Memory B cell (primary cell): ENCODE measurements at regions not wholly inside any gene's neighbourhood (a gene's known extent, or its start where the extent isn't known, plus 50 kb on each side); places are given as distances from the start of the nearest gene placed in this dataset.
A peak's percentile ranks its signal among the peaks of the same experiment; 100 is the strongest.

Experiments
- ATAC-seq: fragments of 150-1000 bp; cut with Tn5 transposase; 2 replicates; pipeline ENCODE4 v1.10.0; 2021; ENCODE audit warnings: low read depth, mild to moderate bottlenecking, moderate library complexity
- DNase-seq, 2 donors: peaks; one replicate each; pipeline ENCODE4 v3.0.0; 2022; ENCODE audit warnings: low spot score in 2 of 2
- H3K27ac Mint-ChIP-seq: one replicate; pipeline ENCODE4 v1.8.0; 2022; ENCODE audit warnings: mild to moderate bottlenecking, moderate library complexity, mixed read lengths
- H3K27me3 Mint-ChIP-seq: one replicate; pipeline ENCODE4 v1.8.0; 2022; ENCODE audit warnings: mixed read lengths
- H3K36me3 Mint-ChIP-seq: one replicate; pipeline ENCODE4 v1.8.0; 2022; ENCODE audit warnings: mild to moderate bottlenecking, mixed read lengths
- H3K4me1 Mint-ChIP-seq: one replicate; pipeline ENCODE4 v1.8.0; 2022; ENCODE audit warnings: mixed read lengths
- H3K4me3 Mint-ChIP-seq: one replicate; pipeline ENCODE4 v1.8.0; 2022; ENCODE audit warnings: mild to moderate bottlenecking, moderate library complexity, mixed read lengths
- H3K9me3 Mint-ChIP-seq: one replicate; pipeline ENCODE4 v1.8.0; 2022; ENCODE audit warnings: mixed read lengths

DNA sequence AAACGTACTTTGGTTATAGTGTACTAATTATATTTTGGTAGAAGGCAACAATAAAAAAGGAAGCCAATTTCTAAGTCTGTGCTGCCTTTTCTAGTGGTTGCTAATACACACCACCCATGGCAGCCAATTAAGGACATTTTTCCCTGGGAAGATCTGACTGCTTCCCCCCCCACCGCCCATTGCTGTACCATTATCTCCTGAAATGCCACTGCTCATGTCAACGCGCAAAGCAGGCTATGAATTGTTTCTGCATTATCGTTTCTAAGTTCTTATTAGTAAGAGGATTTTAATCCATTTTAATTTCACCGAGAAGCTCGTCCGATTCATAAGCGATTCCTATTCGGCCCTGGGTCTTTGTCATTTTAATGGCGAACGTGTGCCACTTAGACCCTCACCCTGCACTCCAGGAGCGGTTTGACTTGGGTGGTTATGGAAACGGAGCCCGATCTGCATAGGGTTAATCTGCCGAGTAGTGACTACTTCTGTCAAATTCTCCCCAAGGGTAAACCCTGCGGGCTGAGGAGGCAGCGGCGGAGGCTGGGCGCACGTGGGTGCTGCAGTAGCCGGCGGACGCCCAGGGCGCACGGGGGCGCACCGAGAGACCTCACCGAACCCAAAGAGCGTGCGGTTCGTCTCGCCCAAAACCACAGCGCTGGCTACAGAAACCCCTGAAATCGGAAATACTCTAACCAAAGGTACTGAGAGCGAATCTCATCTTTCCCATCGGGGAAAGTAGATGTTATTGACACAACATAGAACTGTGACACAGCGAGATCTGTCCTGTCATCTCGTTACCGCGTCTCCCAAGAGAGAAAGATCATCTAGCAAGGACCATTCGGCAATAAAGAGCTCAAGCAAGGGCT lies 55.8 kb upstream of the SHC3 start:
- Mint-ChIP-seq H3K27ac (no peak overlapping the region), H3K36me3 (peaks cover 2% of the 10 kb centered on the region), H3K27me3 (peaks cover 18% of the 10 kb centered on the region), H3K4me3 (peak overlapping the region; percentile 32), H3K9me3 (no peaks in the 10 kb centered on the region), H3K4me1 (peaks cover 13% of the 10 kb centered on the region)
- ATAC-seq, result peak; percentile 70
- peak in 1 of 2 donors; percentile 4 for DNase-seq

GRCh38 chr9:89236955-89237573 lies 58.4 kb upstream of the SHC3 start:
- Mint-ChIP-seq H3K36me3 (peaks cover 2% of the 10 kb centered on the region), H3K27me3 (peaks cover 21% of the 10 kb centered on the region), H3K27ac (no peak overlapping the region), H3K4me3 (no peak overlapping the region), H3K9me3 (no peaks in the 10 kb centered on the region), H3K4me1 (peaks cover 13% of the 10 kb centered on the region)
- no peak for DNase-seq
- no peak for ATAC-seq

DNA sequence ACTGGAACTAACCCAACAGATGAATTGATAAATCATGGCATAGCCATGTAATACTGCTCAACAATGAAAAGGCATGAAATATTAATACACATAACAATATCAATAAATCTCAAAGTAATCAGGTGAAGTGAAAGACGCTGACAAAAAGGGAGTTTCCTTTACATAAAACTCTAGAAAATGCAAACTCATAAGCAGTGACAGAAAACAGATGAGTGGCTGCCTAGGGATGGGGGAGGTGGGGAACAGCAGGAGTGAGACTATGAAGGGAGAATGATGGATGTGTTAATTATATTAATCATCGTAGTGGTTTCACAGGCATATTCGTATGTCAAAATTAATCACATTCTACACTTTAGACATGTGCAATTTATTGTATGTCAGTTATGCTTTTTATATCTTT lies 59.8 kb upstream of the SHC3 start:
- Mint-ChIP-seq H3K27ac (no peak overlapping the region), H3K9me3 (no peaks in the 10 kb centered on the region), H3K27me3 (peaks cover 22% of the 10 kb centered on the region), H3K4me3 (no peak overlapping the region), H3K36me3 (peaks cover 4% of the 10 kb centered on the region), H3K4me1 (peaks cover 13% of the 10 kb centered on the region)
- DNase-seq (no peak), ATAC-seq (no peak)

DNA sequence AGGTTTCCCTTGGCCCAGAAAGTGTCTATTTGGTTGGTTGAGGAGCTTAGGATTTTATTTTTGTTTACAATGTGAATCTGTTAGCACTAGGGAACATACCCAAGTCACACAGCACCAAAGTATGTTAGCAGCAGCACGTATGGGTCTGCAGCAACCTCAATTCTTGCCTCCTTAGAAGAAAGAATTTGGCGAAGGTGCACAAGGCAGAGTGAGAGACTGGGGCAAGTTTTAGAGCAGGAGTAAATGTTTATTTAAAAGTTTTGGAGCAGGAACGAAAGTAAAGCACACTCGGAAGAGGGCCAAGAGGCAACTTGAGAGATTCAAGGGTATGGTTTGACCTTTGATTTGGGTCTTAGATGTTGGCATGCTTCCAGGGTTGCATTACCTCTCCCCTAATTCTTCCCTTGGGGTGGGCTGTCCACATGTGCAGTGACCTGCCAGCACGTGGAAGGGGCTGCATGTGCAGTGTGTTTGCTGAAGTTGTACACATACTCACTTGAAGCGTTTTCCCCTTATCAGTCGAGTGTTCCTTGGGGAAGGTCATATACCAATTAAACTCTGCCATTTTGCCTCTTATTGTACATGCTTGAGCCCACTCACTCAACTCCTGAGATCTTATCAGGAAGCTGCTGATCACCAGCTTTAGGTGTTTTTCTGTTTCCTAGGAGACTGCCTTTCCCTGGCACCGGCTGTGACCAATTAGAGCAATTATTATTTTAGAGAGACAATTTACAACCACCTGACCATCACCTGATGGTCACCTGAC lies 64.9 kb upstream of the SHC3 start:
- DNase-seq (no peak), ATAC-seq (no peak)
- no peak overlapping the region for H3K4me3 Mint-ChIP-seq
- H3K27me3 Mint-ChIP-seq, result peaks cover 5% of the 10 kb centered on the region
- no peaks in the 10 kb centered on the region for H3K4me1 Mint-ChIP-seq
- H3K36me3 Mint-ChIP-seq, result peaks cover 4% of the 10 kb centered on the region
- no peaks in the 10 kb centered on the region for H3K9me3 Mint-ChIP-seq
- H3K27ac Mint-ChIP-seq, result no peak overlapping the region

GRCh38 chr9:89246840-89247239 lies 64.2 kb upstream of the CKS2 start:
- Mint-ChIP-seq H3K4me1 (no peaks in the 10 kb centered on the region), H3K9me3 (peaks cover under 1% of the 10 kb centered on the region), H3K27me3 (peaks cover 2% of the 10 kb centered on the region), H3K36me3 (peaks cover 4% of the 10 kb centered on the region), H3K27ac (no peak overlapping the region), H3K4me3 (no peak overlapping the region)
- DNase-seq (no peak), ATAC-seq (no peak)

- H3K27me3 Mint-ChIP-seq, result peaks cover 2% of the 10 kb centered on the region
- peaks cover 4% of the 10 kb centered on the region for H3K36me3 Mint-ChIP-seq
- no peak overlapping the region for H3K4me3 Mint-ChIP-seq
- H3K27ac Mint-ChIP-seq, result no peak overlapping the region
- ATAC-seq, result no peak
- no peak for DNase-seq
- no peaks in the 10 kb centered on the region for H3K4me1 Mint-ChIP-seq
- peaks cover 1% of the 10 kb centered on the region for H3K9me3 Mint-ChIP-seq
Measured at GRCh38 chr9:89247431-89248353, 63.3 kb upstream of the CKS2 start.

DNA sequence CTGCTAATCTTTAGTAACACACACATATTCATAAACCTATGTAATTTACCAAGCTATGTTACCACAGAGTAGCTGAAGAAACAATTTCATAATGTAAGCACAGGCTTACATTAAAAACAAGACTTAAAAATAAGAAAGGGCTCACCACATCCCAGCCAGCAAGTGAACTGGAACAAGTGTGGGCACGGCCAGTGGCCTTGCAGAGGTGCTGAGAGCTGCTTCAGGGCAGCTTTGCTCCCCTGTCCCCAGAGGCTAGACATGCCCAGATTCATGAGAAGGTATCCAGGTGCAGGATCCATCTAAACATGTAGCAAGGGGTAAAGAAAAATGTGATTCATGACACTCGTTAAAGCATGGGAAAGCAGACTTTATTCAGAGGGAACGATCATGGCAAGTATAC lies 62.0 kb upstream of the CKS2 start:
- ATAC-seq, result no peak
- Mint-ChIP-seq H3K4me3 (no peak overlapping the region), H3K9me3 (peaks cover 1% of the 10 kb centered on the region), H3K36me3 (peaks cover 2% of the 10 kb centered on the region), H3K4me1 (no peaks in the 10 kb centered on the region), H3K27ac (no peak overlapping the region), H3K27me3 (no peaks in the 10 kb centered on the region)
- DNase-seq, result no peak

- no peak overlapping the region for H3K27ac Mint-ChIP-seq
- peaks cover under 1% of the 10 kb centered on the region for H3K36me3 Mint-ChIP-seq
- H3K9me3 Mint-ChIP-seq, result peaks cover 1% of the 10 kb centered on the region
Measured at GRCh38 chr9:89252651-89253267, 58.2 kb upstream of the CKS2 start.

GRCh38 chr9:89254058-89254772 lies 56.8 kb upstream of the CKS2 start:
- H3K27me3 Mint-ChIP-seq, result no peaks in the 10 kb centered on the region
- H3K4me3 Mint-ChIP-seq, result no peak overlapping the region
- ATAC-seq (no peak), DNase-seq (no peak)
- no peaks in the 10 kb centered on the region for H3K4me1 Mint-ChIP-seq
- H3K36me3 Mint-ChIP-seq, result peaks cover 2% of the 10 kb centered on the region
- peaks cover 1% of the 10 kb centered on the region for H3K9me3 Mint-ChIP-seq
- no peak overlapping the region for H3K27ac Mint-ChIP-seq

More at GRCh38 chr9:89252651-89253267, 58.2 kb upstream of the CKS2 start:
- Mint-ChIP-seq H3K4me1 (no peaks in the 10 kb centered on the region), H3K27me3 (no peaks in the 10 kb centered on the region), H3K4me3 (no peak overlapping the region)
- ATAC-seq (no peak), DNase-seq (no peak)

- Mint-ChIP-seq H3K9me3 (peaks cover 1% of the 10 kb centered on the region), H3K4me1 (no peaks in the 10 kb centered on the region), H3K27me3 (no peaks in the 10 kb centered on the region), H3K36me3 (peaks cover 2% of the 10 kb centered on the region), H3K27ac (no peak overlapping the region), H3K4me3 (no peak overlapping the region)
- DNase-seq, result no peak
- ATAC-seq, result no peak
Measured at GRCh38 chr9:89254773-89255125, 56.2 kb upstream of the CKS2 start.

- H3K36me3 Mint-ChIP-seq, result peaks cover 2% of the 10 kb centered on the region
- no peaks in the 10 kb centered on the region for H3K27me3 Mint-ChIP-seq
- DNase-seq, result no peak
- H3K4me1 Mint-ChIP-seq, result no peaks in the 10 kb centered on the region
- H3K4me3 Mint-ChIP-seq, result no peak overlapping the region
- no peak overlapping the region for H3K27ac Mint-ChIP-seq
- ATAC-seq, result no peak
- H3K9me3 Mint-ChIP-seq, result peaks cover 1% of the 10 kb centered on the region
Measured at GRCh38 chr9:89256225-89256624, 54.8 kb upstream of the CKS2 start.

DNA sequence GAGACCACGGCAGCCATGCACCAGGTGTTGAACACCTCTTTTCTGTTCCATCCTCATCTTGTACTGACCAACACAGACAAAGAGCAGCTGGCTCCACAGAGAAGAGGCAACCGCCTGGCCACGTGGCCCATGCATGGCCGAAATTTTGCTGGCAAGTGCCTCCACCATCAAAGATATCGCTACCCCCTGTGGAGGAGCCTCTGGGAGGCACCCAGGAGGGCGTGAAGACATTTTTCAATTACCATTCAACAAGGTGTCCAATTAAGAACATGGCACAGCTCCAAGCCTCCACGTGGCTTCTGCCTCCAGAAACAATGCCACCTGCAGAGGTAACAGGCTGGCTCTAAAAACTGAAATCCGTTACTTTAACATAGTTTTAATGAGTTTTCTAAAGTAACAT lies 54.4 kb upstream of the CKS2 start:
- Mint-ChIP-seq H3K4me3 (no peak overlapping the region), H3K27ac (no peak overlapping the region), H3K36me3 (peaks cover 2% of the 10 kb centered on the region), H3K27me3 (no peaks in the 10 kb centered on the region), H3K9me3 (peaks cover 1% of the 10 kb centered on the region), H3K4me1 (no peaks in the 10 kb centered on the region)
- no peak for ATAC-seq
- DNase-seq, result no peak

GRCh38 chr9:89260525-89260924 lies 50.5 kb upstream of the CKS2 start:
- Mint-ChIP-seq H3K27me3 (no peaks in the 10 kb centered on the region), H3K4me3 (no peak overlapping the region), H3K27ac (no peak overlapping the region), H3K36me3 (peaks cover 2% of the 10 kb centered on the region), H3K9me3 (no peaks in the 10 kb centered on the region), H3K4me1 (no peaks in the 10 kb centered on the region)
- ATAC-seq (no peak), DNase-seq (no peak)
